GM12892 (cell line): ENCODE measurements at regions not wholly inside any gene's neighbourhood (a gene's known extent, or its start where the extent isn't known, plus 50 kb on each side); places are given as distances from the start of the nearest gene placed in this dataset.
A peak's percentile ranks its signal among the peaks of the same experiment; 100 is the strongest.

Experiments
- DNase-seq: peaks from one replicate; pipeline ENCODE4 v3.0.0; 2011; ENCODE audit not compliant: insufficient read length
- FAIRE-seq: peaks from 2 replicates; lab custom pipeline; 2011; peaks lifted over from hg19 to GRCh38; lab: Jason Lieb, UNC
- POLR2A ChIP-seq: IDR thresholded peaks from 2 replicates; pipeline ENCODE4 v1.6.1; 2011; ENCODE audit warnings: low read depth, low read length, control low read depth
- POLR2AphosphoS5 ChIP-seq: IDR thresholded peaks from 2 replicates; pipeline ENCODE4 v1.6.1; 2011; ENCODE audit warnings: low read depth, low read length, control low read depth
- TAF1 ChIP-seq: IDR thresholded peaks from 2 replicates; pipeline ENCODE4 v1.6.1; 2011; ENCODE audit warnings: low read depth, mild to moderate bottlenecking, control low read depth, low read length, borderline replicate concordance

DNA sequence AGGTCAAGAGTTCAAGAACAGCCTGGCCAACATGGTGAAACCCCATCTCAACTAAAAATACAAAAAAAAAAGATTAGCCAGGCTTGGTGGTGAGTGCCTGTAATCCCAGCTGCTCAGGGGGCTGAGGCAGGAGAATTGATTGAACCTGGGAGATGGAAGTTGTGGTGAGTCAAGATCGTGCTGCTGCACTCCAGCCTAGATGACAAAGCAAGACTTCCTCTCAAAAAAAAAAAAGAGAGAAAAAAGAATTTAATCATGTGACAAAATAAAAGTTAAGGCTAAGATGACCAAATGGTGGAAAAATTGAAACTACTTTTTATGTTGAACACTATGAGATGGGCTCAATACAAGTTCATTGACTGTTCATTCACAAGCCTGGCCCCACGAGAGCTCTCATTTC lies 141.1 kb upstream of the WDR11 start:
- no peak for FAIRE-seq
- TF ChIP-seq TAF1 (no peak), POLR2A (no peak), POLR2AphosphoS5 (no peak)
- no peak for DNase-seq

DNA sequence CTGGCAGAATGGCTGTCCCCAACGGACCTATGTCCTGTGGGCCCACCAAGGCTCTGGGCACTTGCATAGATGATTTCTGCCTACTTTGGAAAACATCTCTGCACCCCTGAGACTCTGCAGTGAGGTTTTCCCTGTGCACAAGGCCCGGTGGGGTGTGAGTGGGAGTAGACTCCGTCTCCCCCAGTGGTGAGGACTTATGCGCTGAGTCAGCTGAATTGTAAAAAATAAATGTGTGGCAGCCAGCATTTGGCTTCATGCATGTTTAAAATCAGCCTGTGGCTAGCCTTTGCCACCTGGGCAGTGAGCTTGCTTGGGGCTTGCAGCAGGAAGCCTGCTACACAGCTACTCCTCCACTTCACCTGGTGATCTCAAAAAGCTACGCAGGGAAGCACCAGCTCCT lies 139.3 kb upstream of the WDR11 start:
- DNase-seq (no peak), FAIRE-seq (no peak)
- TF ChIP-seq TAF1 (no peak), POLR2A (no peak), POLR2AphosphoS5 (no peak)

GRCh38 chr10:120713573-120714205 lies 137.5 kb upstream of the WDR11 start:
- DNase-seq (no peak), FAIRE-seq (no peak)
- TF ChIP-seq POLR2A, result no peak
- TF ChIP-seq TAF1, result no peak
- no peak for TF ChIP-seq POLR2AphosphoS5

DNA sequence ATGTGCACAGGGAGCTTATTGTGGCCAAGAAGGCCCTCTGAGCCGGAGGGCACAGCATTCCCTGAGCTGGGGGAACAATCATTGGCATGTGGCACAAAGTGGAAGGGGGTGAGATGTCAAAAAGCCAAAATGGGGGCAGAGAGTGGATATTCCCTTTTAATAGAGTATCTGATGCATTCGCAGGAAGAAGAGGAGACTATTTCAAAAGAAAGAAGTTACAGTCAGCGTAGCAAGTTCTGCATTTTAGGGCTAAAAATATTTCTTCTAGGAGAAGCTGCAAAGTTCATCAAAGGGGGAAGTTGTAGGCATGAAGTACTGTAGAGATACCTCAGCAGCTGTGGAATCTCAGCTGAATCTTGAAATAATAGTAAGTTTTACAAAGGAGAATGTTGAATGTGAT lies 136.0 kb upstream of the WDR11 start:
- no peak for TF ChIP-seq POLR2A
- no peak for TF ChIP-seq TAF1
- no peak for TF ChIP-seq POLR2AphosphoS5
- FAIRE-seq, result no peak
- DNase-seq, result no peak

- no peak for DNase-seq
- TF ChIP-seq POLR2AphosphoS5, result no peak
- no peak for TF ChIP-seq TAF1
- TF ChIP-seq POLR2A, result no peak
- no peak for FAIRE-seq
These were observed 131.8 kb upstream of the WDR11 start for GRCh38 chr10:120719333-120719732.

DNA sequence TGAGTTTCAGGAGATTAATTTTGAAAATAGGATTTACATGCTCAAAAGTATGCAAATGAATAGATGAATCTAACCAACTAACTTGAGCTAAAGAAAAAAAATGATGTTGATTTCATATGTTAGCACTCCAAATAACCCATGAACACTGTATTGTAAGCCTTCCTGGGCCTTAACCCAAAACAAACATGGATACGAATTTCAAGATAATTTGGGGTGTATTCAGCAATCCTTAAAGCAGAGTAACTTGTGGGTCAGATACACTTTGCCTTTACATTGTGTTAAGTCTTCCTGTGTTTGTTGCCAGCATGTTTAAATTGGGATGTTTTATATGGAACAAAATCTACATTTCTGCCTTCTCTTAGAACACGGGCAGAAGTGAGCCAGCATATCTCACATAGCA lies 124.2 kb upstream of the WDR11 start:
- no peak for FAIRE-seq
- TF ChIP-seq POLR2A (no peak), POLR2AphosphoS5 (no peak), TAF1 (no peak)
- DNase-seq, result no peak

- DNase-seq (no peak), FAIRE-seq (no peak)
- no peak for TF ChIP-seq TAF1
- no peak for TF ChIP-seq POLR2AphosphoS5
- TF ChIP-seq POLR2A, result no peak
These were observed 121.6 kb upstream of the WDR11 start for GRCh38 chr10:120729547-120729946.

DNA sequence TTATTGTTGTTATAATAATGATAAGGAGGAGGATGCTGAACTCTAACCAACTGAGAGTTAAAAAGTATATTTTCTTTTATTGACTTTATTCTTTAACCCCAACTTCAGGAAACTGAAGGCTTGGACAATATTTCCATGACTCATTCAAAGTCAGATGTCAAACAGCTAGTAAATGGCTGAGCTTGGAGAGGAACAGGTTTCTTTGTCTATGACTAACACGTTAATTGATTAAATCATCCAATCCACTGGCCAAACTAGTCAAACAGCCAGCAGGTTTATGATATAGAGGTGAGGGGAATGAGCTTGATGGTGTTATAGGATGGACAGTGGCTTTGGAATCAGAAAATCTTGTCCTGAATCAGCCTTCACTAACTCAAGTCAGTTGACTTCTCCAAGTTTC lies 119.1 kb upstream of the WDR11 start:
- TF ChIP-seq POLR2AphosphoS5 (no peak), TAF1 (no peak), POLR2A (no peak)
- FAIRE-seq, result no peak
- DNase-seq, result no peak

DNA sequence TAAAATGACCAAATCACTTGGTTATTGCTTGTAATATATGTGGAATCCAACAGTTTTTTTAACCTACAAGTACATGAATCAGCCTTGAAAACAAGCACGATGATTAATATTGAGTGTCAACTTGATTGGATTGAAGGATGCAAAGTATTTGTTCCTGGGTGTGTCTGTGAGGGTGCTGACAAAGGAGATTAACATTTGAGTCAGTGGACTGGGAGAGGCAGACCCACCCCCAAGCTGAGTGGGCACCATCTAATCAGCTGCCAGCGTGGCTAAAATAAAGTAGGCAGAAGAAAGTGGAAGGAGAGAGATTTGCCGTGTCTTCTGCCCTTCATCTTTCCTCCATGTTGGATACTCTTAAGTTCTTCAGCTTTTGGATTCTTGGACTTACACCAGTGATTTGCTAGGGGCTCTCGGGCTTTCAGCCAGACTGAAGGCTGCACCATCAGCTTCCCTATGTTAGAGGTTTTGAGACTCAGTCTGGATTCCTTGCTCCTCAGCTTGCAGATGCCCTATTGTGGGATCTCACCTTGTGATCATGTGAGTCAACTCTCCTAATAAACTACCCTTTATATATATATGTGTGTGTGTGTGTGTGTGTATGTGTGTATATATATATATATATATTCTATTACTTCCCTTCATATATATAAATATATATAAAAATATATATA lies 118.4 kb upstream of the WDR11 start:
- TF ChIP-seq POLR2AphosphoS5 (no peak), TAF1 (no peak), POLR2A (no peak)
- FAIRE-seq (no peak), DNase-seq (no peak)

- TF ChIP-seq POLR2A, result no peak
- no peak for TF ChIP-seq TAF1
- no peak for TF ChIP-seq POLR2AphosphoS5
- FAIRE-seq (no peak), DNase-seq (no peak)
These were observed 116.6 kb upstream of the WDR11 start for GRCh38 chr10:120734483-120735078.

GRCh38 chr10:120735315-120735714 lies 115.8 kb upstream of the WDR11 start:
- no peak for TF ChIP-seq POLR2AphosphoS5
- no peak for FAIRE-seq
- no peak for DNase-seq

GRCh38 chr10:120735773-120736371 lies 115.3 kb upstream of the WDR11 start:
- DNase-seq, result no peak
- no peak for TF ChIP-seq POLR2A
- no peak for TF ChIP-seq TAF1
- no peak for TF ChIP-seq POLR2AphosphoS5
- peak; percentile 48 for FAIRE-seq
